Loucy (cell line): ENCODE measurements at regions not wholly inside any gene's neighbourhood (a gene's known extent, or its start where the extent isn't known, plus 50 kb on each side); places are given as distances from the start of the nearest gene placed in this dataset.

ENCODE experiments used
- H2AFZ ChIP-seq: fragments of 200-600 bp; sonication (generic); 2 replicates; pipeline ENCODE4 v1.6.0; 2016; ENCODE audit warnings: antibody characterized with exemption, mild to moderate bottlenecking, low read length, moderate library complexity
- H3F3A ChIP-seq: fragments of 200-600 bp; 2 replicates; pipeline ENCODE4 v1.6.0; 2016; ENCODE audit warnings: antibody characterized with exemption, low read depth, mild to moderate bottlenecking
- H3K27me3 ChIP-seq: fragments of 200-600 bp; sonication (generic); 2 replicates; pipeline ENCODE4 v1.6.1; 2014; ENCODE audit warnings: low read length, mild to moderate bottlenecking; ENCODE audit not compliant: insufficient read depth, poor library complexity, severe bottlenecking
- H3K36me3 ChIP-seq: fragments of 200-600 bp; sonication (generic); 2 replicates; pipeline ENCODE4 v1.6.1; 2016; ENCODE audit warnings: low read length; ENCODE audit not compliant: insufficient read depth
- H3K4me1 ChIP-seq: fragments of 200-600 bp; sonication (generic); 2 replicates; pipeline ENCODE4 v1.5.1; 2014; ENCODE audit warnings: low read length, mild to moderate bottlenecking; ENCODE audit not compliant: insufficient read depth, poor library complexity, severe bottlenecking
- H3K4me2 ChIP-seq: fragments of 200-600 bp; sonication (generic); 2 replicates; pipeline ENCODE4 v1.6.0; 2014; ENCODE audit warnings: antibody characterized with exemption, low read length, low read depth, mild to moderate bottlenecking; ENCODE audit not compliant: poor library complexity, severe bottlenecking
- H3K4me3 ChIP-seq: fragments of 200-600 bp; sonication (generic); 2 replicates; pipeline ENCODE4 v1.5.1; 2014; ENCODE audit warnings: low read length, mild to moderate bottlenecking, mixed read lengths; ENCODE audit not compliant: poor library complexity, severe bottlenecking
- H3K79me2 ChIP-seq: fragments of 200-600 bp; sonication (generic); 2 replicates; pipeline ENCODE4 v1.6.1; 2014; ENCODE audit warnings: low read length; ENCODE audit not compliant: insufficient read depth
- H3K9ac ChIP-seq: fragments of 200-600 bp; sonication (generic); 2 replicates; pipeline ENCODE4 v1.6.0; 2014; ENCODE audit warnings: mild to moderate bottlenecking, low read depth, low read length, moderate library complexity; ENCODE audit not compliant: poor library complexity, severe bottlenecking
- H3K9me2 ChIP-seq: fragments of 200-600 bp; sonication (generic); replicated peaks from 2 replicates; pipeline ENCODE4 v1.6.1; 2016; ENCODE audit warnings: low read depth, low read length, mixed read lengths
- H3K9me3 ChIP-seq: fragments of 200-600 bp; sonication (generic); 2 replicates; pipeline ENCODE4 v1.6.1; 2014; ENCODE audit warnings: mild to moderate bottlenecking, antibody characterized with exemption, low read length, low read depth; ENCODE audit not compliant: insufficient read depth
- H4K20me1 ChIP-seq: fragments of 200-600 bp; sonication (generic); 2 replicates; pipeline ENCODE4 v1.6.0; 2014; ENCODE audit warnings: antibody characterized with exemption, low read length, mild to moderate bottlenecking; ENCODE audit not compliant: insufficient read depth, poor library complexity, severe bottlenecking
- EZH2phosphoT487 ChIP-seq: fragments of 200-600 bp; IDR thresholded peaks from 2 replicates; pipeline ENCODE4 v1.6.1; 2018; ENCODE audit warnings: antibody characterized with exemption, mild to moderate bottlenecking, moderate library complexity, borderline replicate concordance
- TF ChIP-seq, protein P1 (sequence below): fragments of 200-600 bp; sonication (generic); conservative IDR thresholded peaks from 2 replicates; pipeline ENCODE4 v1.5.1; 2014; ENCODE audit warnings: mild to moderate bottlenecking, antibody characterized with exemption, low read length

- Histone ChIP-seq H2AFZ (no peak overlapping the region), H3K79me2 (no peaks in the 10 kb centered on the region), H3K36me3 (no peaks in the 10 kb centered on the region), H3K4me1 (no peaks in the 10 kb centered on the region), H4K20me1 (no peaks in the 10 kb centered on the region), H3K9me2 (no peaks in the 10 kb centered on the region), H3F3A (no peaks in the 10 kb centered on the region), H3K27me3 (no peaks in the 10 kb centered on the region), H3K4me2 (no peak overlapping the region), H3K4me3 (no peak overlapping the region), H3K9me3 (no peaks in the 10 kb centered on the region), H3K9ac (no peak overlapping the region)
- TF ChIP-seq, protein P1, sequence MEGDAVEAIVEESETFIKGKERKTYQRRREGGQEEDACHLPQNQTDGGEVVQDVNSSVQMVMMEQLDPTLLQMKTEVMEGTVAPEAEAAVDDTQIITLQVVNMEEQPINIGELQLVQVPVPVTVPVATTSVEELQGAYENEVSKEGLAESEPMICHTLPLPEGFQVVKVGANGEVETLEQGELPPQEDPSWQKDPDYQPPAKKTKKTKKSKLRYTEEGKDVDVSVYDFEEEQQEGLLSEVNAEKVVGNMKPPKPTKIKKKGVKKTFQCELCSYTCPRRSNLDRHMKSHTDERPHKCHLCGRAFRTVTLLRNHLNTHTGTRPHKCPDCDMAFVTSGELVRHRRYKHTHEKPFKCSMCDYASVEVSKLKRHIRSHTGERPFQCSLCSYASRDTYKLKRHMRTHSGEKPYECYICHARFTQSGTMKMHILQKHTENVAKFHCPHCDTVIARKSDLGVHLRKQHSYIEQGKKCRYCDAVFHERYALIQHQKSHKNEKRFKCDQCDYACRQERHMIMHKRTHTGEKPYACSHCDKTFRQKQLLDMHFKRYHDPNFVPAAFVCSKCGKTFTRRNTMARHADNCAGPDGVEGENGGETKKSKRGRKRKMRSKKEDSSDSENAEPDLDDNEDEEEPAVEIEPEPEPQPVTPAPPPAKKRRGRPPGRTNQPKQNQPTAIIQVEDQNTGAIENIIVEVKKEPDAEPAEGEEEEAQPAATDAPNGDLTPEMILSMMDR = no peak
- TF ChIP-seq EZH2phosphoT487 = no peak
Observed at GRCh38 chr21:16162953-16163352, 433.2 kb downstream of the USP25 start.

DNA sequence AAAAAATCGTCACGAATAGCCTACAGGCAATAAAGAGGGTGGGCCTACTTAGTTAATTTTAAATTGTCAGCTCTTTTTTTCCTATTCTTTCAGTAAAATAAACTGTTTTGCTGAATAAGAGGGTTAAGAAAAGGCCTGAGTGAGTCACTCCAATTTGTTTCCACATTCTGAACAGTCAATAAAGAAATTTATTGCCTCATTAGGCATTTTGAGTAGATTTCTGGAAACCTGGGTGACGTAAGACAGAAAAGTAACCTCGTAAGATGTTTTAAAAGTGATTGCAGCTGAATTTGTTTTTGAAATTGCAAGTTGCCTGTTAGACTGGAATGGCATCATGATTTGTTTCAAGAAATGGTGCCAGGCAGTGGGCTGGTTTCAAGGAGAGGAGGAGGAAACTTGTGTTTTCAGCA is 439.3 kb downstream of the USP25 start:
- Histone ChIP-seq H2AFZ (no peak overlapping the region), H3K9me3 (no peaks in the 10 kb centered on the region), H3K4me2 (no peak overlapping the region), H3K36me3 (no peaks in the 10 kb centered on the region), H3K9ac (no peak overlapping the region), H3K4me3 (no peak overlapping the region), H4K20me1 (no peaks in the 10 kb centered on the region), H3K79me2 (no peaks in the 10 kb centered on the region), H3K27me3 (no peaks in the 10 kb centered on the region), H3F3A (no peaks in the 10 kb centered on the region), H3K4me1 (no peaks in the 10 kb centered on the region), H3K9me2 (no peaks in the 10 kb centered on the region)
- TF ChIP-seq, protein P1 = no peak
- TF ChIP-seq EZH2phosphoT487 = no peak

GRCh38 chr21:16169779-16170178 is 440.0 kb downstream of the USP25 start:
- H3K9ac ChIP-seq = no peak overlapping the region
- no peak overlapping the region for H2AFZ ChIP-seq

More at GRCh38 chr21:16169779-16170178, 440.0 kb downstream of the USP25 start:
- Histone ChIP-seq H3K9me3 (no peaks in the 10 kb centered on the region), H3K4me3 (no peak overlapping the region), H3K79me2 (no peaks in the 10 kb centered on the region), H3K27me3 (no peaks in the 10 kb centered on the region), H3K36me3 (no peaks in the 10 kb centered on the region), H3K4me2 (no peak overlapping the region), H3F3A (no peaks in the 10 kb centered on the region), H4K20me1 (no peaks in the 10 kb centered on the region), H3K9me2 (no peaks in the 10 kb centered on the region), H3K4me1 (no peaks in the 10 kb centered on the region)
- TF ChIP-seq, protein P1 = no peak
